ENCODE measurements at regions not wholly inside any gene's neighbourhood (a gene's known extent, or its start where the extent isn't known, plus 50 kb on each side); places are given as distances from the start of the nearest gene placed in this dataset.

- Histone ChIP-seq H3K36me3 (ENCODE audit: insufficient read depth) (no peaks in the 10 kb centered on the region), H3K4me1 (ENCODE audit: insufficient read depth) (peaks cover 15% of the 10 kb centered on the region), H2AFZ (no peak overlapping the region), H3K4me3 (no peak overlapping the region), H4K20me1 (replicated peaks; ENCODE audit: insufficient read depth) (no peaks in the 10 kb centered on the region), H3K27ac (ENCODE audit: low read depth) (no peak overlapping the region), H3K79me2 (replicated peaks; ENCODE audit: insufficient read depth) (no peaks in the 10 kb centered on the region), H3K9me2 (ENCODE audit: insufficient read depth) (peaks cover 10% of the 10 kb centered on the region), H3F3A (replicated peaks; ENCODE audit: low read depth) (no peaks in the 10 kb centered on the region), H3K27me3 (ENCODE audit: insufficient read depth) (no peaks in the 10 kb centered on the region), H3K4me2 (no peak overlapping the region)
- H3K27ac Mint-ChIP-seq: no peak overlapping the region
- DNase-seq (ENCODE audit: low spot score) (no peak), ATAC-seq (no peak)
- H3K9me3 Mint-ChIP-seq: no peaks in the 10 kb centered on the region
- TF ChIP-seq NANOG (IDR thresholded peaks at IDR 0.05; ENCODE audit: borderline replicate concordance) (no peak), EZH2 (IDR thresholded peaks at IDR 0.05; ENCODE audit: low read depth, unreplicated experiment) (no peak), EZH2phosphoT487 (IDR thresholded peaks at IDR 0.05; ENCODE audit: unreplicated experiment) (no peak), ZNF331 (CRISPR knock-in tag; IDR thresholded peaks at IDR 0.05; ENCODE audit: low read depth) (no peak), POLR2AphosphoS5 (IDR thresholded peaks at IDR 0.05; ENCODE audit: low read depth) (no peak), ZNF114 (CRISPR knock-in tag; IDR thresholded peaks at IDR 0.05) (no peak), CREB1 (CRISPR knock-in tag; IDR thresholded peaks at IDR 0.05; ENCODE audit: low read depth) (no peak), JUNB (IDR thresholded peaks at IDR 0.05; ENCODE audit: unreplicated experiment) (no peak), STAT1 (IDR thresholded peaks at IDR 0.05; ENCODE audit: unreplicated experiment) (no peak)
- TF ChIP-seq, protein P1, sequence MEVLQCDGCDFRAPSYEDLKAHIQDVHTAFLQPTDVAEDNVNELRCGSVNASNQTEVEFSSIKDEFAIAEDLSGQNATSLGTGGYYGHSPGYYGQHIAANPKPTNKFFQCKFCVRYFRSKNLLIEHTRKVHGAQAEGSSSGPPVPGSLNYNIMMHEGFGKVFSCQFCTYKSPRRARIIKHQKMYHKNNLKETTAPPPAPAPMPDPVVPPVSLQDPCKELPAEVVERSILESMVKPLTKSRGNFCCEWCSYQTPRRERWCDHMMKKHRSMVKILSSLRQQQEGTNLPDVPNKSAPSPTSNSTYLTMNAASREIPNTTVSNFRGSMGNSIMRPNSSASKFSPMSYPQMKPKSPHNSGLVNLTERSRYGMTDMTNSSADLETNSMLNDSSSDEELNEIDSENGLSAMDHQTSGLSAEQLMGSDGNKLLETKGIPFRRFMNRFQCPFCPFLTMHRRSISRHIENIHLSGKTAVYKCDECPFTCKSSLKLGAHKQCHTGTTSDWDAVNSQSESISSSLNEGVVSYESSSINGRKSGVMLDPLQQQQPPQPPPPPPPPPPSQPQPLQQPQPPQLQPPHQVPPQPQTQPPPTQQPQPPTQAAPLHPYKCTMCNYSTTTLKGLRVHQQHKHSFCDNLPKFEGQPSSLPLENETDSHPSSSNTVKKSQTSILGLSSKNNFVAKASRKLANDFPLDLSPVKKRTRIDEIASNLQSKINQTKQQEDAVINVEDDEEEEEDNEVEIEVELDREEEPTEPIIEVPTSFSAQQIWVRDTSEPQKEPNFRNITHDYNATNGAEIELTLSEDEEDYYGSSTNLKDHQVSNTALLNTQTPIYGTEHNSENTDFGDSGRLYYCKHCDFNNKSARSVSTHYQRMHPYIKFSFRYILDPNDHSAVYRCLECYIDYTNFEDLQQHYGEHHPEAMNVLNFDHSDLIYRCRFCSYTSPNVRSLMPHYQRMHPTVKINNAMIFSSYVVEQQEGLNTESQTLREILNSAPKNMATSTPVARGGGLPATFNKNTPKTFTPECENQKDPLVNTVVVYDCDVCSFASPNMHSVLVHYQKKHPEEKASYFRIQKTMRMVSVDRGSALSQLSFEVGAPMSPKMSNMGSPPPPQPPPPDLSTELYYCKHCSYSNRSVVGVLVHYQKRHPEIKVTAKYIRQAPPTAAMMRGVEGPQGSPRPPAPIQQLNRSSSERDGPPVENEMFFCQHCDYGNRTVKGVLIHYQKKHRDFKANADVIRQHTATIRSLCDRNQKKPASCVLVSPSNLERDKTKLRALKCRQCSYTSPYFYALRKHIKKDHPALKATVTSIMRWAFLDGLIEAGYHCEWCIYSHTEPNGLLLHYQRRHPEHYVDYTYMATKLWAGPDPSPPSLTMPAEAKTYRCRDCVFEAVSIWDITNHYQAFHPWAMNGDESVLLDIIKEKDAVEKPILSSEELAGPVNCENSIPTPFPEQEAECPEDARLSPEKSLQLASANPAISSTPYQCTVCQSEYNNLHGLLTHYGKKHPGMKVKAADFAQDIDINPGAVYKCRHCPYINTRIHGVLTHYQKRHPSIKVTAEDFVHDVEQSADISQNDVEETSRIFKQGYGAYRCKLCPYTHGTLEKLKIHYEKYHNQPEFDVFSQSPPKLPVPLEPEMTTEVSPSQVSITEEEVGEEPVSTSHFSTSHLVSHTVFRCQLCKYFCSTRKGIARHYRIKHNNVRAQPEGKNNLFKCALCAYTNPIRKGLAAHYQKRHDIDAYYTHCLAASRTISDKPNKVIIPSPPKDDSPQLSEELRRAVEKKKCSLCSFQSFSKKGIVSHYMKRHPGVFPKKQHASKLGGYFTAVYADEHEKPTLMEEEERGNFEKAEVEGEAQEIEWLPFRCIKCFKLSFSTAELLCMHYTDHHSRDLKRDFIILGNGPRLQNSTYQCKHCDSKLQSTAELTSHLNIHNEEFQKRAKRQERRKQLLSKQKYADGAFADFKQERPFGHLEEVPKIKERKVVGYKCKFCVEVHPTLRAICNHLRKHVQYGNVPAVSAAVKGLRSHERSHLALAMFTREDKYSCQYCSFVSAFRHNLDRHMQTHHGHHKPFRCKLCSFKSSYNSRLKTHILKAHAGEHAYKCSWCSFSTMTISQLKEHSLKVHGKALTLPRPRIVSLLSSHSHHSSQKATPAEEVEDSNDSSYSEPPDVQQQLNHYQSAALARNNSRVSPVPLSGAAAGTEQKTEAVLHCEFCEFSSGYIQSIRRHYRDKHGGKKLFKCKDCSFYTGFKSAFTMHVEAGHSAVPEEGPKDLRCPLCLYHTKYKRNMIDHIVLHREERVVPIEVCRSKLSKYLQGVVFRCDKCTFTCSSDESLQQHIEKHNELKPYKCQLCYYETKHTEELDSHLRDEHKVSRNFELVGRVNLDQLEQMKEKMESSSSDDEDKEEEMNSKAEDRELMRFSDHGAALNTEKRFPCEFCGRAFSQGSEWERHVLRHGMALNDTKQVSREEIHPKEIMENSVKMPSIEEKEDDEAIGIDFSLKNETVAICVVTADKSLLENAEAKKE (CRISPR knock-in tag; IDR thresholded peaks at IDR 0.05): no peak
- TF ChIP-seq, protein P2, sequence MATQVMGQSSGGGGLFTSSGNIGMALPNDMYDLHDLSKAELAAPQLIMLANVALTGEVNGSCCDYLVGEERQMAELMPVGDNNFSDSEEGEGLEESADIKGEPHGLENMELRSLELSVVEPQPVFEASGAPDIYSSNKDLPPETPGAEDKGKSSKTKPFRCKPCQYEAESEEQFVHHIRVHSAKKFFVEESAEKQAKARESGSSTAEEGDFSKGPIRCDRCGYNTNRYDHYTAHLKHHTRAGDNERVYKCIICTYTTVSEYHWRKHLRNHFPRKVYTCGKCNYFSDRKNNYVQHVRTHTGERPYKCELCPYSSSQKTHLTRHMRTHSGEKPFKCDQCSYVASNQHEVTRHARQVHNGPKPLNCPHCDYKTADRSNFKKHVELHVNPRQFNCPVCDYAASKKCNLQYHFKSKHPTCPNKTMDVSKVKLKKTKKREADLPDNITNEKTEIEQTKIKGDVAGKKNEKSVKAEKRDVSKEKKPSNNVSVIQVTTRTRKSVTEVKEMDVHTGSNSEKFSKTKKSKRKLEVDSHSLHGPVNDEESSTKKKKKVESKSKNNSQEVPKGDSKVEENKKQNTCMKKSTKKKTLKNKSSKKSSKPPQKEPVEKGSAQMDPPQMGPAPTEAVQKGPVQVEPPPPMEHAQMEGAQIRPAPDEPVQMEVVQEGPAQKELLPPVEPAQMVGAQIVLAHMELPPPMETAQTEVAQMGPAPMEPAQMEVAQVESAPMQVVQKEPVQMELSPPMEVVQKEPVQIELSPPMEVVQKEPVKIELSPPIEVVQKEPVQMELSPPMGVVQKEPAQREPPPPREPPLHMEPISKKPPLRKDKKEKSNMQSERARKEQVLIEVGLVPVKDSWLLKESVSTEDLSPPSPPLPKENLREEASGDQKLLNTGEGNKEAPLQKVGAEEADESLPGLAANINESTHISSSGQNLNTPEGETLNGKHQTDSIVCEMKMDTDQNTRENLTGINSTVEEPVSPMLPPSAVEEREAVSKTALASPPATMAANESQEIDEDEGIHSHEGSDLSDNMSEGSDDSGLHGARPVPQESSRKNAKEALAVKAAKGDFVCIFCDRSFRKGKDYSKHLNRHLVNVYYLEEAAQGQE (IDR thresholded peaks at IDR 0.05; ENCODE audit: unreplicated experiment): no peak
- H3K4me3 Mint-ChIP-seq: no peak overlapping the region
- H3K27me3 Mint-ChIP-seq (ENCODE audit: insufficient read depth, low read depth, poor library complexity): no peaks in the 10 kb centered on the region
- peaks cover 29% of the 10 kb centered on the region for H3K4me1 Mint-ChIP-seq
- H3K36me3 Mint-ChIP-seq (ENCODE audit: low read depth): no peaks in the 10 kb centered on the region
Measured at GRCh38 chr9:108136656-108137055, 647.1 kb upstream of the KLF4 start.

Data from GM23338 (cell line).